ENCODE measurements at regions not wholly inside any gene's neighbourhood (a gene's known extent, or its start where the extent isn't known, plus 50 kb on each side); places are given as distances from the start of the nearest gene placed in this dataset.
"Not testable (repeated sequence)": the region's sequence is repeated elsewhere in the genome, so short reads cannot be mapped to it uniquely, and the experiment has no call there.

GRCh38 chr2:210861038-210861665 is 304.8 kb downstream of the CPS1 start:
- DNase-seq, result no peak

DNA sequence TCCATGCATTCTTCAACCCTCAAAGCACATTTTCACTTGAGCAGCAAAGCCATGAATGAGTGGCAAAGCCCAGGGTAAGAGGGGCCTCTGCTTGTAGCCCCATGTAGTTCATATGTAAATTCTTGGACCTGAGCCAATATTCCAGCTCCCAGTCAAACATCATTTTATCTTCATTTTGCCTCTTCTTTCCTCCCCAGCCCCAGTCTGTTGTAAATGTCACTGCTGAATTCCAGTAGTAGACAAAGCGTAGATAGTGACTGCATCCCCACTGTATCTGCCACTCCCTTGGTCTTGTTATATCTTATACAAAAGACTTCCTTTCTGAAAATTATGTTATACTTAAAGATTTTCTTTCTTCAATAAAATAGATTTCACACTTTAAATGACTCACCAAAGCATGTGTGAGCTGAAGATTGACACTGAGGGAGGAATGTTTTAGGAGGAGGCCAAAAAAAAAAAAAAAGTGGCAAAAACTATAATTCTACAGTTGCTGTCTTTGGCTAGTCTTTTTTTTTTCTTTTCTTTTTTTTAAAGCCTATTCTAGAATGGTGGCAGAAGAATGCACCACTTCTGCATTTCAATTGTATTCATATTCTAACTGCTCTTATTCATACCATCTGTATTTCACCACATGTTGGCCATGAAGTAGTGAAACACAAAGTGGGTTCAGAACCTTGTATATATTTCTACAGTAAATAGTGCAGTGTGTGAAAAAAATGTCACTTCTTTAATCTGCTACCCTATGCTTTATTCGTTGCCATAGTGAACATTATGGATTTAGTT is 306.1 kb downstream of the CPS1 start:
- no peak for DNase-seq

GRCh38 chr2:210863283-210863682 is 306.9 kb downstream of the CPS1 start:
- no peak for DNase-seq

- DNase-seq, result not testable (repeated sequence)
Observed at GRCh38 chr2:210871566-210871965, 315.2 kb downstream of the CPS1 start.

GRCh38 chr2:210873631-210874030 is 317.2 kb downstream of the CPS1 start:
- no peak for DNase-seq

DNA sequence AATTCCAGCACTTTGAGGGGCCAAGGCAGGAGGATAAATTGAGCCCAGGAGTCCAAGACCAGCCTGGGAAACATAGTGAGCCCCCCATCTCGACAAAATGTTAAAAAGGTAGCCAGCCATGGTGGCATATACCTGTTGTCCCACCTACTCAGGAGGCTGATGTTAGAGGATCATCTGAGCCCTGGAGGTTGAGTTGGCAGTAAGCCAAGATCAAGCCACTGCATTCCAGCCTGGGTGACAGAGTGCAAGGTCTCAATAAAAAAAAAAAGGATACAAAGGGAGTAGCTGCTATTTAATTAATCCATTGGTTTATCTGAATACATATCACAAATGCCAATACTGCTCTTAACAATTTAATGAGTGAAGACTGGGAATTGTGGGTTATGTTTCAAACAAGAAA is 327.8 kb downstream of the CPS1 start:
- DNase-seq, result no peak

DNA sequence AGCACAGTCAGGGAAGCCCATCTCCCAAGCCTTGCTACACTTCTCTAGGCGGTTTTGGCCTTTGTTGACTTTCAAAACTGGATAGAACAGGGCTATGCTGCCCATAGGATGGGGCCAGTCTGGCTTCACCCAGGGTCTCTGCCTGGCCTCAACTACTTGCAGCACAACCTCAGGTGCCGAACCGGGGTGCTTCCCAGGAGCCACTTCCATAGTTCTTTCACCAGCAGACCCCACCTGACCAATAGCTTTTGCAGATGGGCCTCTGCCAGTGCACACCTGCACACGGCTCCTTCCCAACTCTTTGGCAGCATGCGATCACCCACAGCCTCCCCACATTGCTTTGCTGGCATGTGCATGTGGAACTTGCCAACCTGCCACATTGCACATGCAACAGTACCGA is 331.6 kb downstream of the CPS1 start:
- DNase-seq, result no peak

GRCh38 chr2:210895132-210895531 is 338.7 kb downstream of the CPS1 start:
- DNase-seq, result no peak

DNA sequence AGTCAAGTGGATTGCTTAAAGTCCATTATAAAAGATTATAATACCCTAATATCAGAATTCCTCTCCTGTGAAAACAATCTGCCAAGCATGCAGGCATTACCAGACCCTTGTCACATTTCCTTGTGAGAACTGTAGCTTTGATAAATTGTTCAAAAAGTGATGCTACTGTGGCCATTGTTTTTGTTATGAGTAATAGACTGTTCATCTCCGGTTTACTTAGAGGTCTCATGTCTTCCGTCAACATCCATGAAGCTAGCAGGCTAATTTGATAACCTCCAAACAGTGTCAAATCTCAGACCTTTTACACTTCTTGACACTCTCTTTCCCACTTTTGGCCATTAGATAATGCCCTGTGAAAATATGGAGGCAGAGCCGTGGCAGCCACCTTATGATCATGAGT is 342.7 kb downstream of the CPS1 start:
- DNase-seq, result no peak

DNA sequence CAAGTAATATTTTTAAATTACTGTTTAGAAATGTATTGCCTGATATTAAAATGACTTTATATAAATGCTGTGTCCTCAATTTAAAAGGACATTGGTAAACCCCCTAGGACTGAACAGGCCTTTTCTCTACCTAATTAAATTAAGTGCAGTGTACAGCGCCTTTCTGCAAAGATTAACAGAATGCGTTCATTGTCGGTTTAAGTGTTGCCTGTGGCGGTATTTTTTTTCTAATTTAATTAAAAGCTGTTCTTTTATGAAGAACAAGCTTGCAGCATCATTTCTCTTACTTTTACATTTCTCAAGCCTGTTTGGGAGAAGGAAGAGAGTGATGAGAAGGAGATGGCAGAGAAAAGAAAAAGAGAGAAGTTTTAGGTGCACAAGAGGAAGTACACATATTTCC is 344.9 kb downstream of the CPS1 start:
- no peak for DNase-seq

DNA sequence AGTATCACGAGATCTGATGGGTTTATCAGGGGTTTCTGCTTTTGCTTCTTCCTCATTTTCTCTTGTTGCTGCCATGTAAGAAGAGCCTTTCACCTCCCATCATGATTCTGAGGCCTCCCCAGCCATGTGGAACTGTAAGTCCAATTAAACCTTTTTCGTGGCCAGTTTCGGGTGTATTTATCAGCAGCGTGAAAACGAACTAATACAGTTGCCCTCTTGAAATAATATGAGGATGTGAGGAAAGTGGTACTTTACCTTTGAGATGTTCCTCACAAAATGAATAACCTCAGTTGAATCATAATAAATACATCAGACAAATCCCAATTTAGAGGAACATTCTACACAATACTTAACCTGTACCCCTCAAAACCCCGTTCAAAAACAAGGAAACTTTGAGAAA is 356.4 kb downstream of the CPS1 start:
- DNase-seq, result no peak

- no peak for DNase-seq
Observed at GRCh38 chr2:210913461-210913860, 357.1 kb downstream of the CPS1 start.

DNA sequence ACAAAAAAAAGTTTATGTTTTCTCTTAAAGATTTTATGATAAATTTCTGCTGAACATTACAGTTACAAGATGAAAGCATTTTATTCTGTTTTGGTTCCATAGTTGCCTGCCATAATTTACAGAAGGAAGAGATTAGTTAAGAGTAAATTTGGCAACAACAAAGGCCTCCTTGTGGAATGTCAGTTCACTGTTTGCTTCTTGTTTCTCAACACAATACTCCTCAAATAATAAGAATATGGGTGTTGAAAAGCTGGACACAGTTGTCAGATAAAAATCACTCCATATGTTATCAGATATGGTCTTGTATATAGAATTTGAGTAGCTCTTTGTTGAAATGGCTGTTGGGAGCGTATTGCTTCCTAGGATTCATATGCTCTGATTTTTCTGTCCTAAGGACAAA is 359.5 kb downstream of the CPS1 start:
- DNase-seq, result no peak

GRCh38 chr2:210917465-210917864 is 361.1 kb downstream of the CPS1 start:
- no peak for DNase-seq

DNA sequence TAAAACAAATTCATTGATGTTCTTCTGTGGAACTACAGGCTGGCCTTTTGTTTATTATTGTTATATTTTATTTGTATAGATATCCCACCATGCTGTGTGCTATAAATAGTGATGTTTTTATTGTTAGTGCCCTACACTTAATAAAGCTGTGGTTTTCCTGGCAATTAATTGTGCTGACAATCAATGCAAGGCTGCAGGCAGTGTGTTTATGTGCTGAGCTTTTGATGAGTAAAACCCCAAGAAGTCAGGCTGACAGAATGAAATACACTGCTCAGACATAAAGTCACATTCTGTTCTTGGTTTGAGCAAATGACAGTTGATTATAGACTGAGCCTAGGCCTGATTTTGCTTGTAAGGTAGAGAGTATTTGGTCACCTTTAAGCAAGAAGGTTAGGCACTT is 362.7 kb downstream of the CPS1 start:
- no peak for DNase-seq

- no peak for DNase-seq
Observed at GRCh38 chr2:210922419-210922818, 366.0 kb downstream of the CPS1 start.

GRCh38 chr2:210928714-210929113 is 372.3 kb downstream of the CPS1 start:
- no peak for DNase-seq

DNA sequence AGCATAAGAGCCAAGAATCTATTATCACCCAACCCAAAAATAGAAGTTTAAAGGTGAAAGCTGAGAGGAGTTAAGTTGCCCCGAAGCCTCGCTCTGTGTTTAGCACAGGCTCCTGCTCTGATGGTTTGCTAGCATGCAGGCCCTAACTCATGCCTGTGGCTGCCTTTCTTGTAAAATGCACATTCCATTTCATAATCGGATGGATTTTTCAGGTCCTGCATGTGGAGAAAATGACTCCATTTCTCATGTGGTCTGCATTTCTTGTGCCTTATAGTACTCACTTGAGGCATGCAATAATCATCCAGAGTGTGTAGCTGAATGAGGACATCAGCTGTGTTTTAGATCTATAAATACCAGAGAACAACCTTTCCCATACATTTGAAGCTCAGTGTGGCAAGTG is 381.8 kb downstream of the CPS1 start:
- no peak for DNase-seq

DNA sequence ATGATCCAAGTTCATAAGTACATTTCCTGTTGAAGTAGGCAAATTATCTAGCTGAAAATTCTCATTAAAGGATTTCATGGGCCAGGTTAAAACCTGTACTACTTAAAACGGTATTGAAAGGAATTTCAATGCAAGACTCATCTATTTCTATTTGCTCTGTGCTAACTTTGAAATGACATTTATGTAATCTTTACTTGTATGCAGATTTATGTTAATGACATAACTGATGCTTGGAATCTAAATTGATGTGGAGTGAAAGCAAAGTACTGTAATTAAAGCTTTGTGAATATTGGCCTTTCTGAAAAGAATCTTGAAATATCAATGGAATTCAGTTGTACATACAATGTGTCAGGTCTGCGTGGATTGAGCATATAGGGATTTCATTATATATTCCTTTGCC is 390.0 kb downstream of the CPS1 start:
- DNase-seq, result no peak

DNA sequence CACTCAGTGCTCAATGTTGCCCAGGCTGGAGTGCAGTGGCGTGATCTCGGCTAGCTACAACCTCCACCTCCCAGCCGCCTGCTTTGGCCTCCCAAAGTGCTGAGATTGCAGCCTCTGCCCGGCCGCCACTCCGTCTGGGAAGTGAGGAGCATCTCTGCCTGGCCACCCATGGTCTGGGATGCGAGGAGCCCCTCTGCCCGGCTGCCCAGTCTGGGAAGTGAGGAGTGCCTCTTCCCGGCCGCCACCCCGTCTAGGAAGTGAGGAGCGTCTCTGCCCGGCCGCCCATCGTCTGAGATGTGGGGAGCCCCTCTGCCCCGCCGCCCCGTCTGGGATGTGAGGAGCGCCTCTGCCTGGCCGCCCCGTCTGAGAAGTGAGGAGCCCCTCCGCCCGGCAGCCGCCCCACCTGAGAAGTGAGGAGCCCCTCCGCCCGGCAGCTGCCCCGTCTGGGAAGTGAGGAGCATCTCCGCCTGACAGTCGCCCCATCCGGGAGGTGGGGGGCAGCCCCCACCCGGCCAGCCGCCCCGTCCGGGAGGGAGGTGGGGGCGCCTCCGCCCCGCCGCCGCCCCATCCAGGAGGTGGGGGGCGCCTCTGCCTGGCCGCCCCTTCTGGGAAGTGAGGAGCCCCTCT is 394.1 kb downstream of the CPS1 start:
- DNase-seq, result not testable (repeated sequence)

DNA sequence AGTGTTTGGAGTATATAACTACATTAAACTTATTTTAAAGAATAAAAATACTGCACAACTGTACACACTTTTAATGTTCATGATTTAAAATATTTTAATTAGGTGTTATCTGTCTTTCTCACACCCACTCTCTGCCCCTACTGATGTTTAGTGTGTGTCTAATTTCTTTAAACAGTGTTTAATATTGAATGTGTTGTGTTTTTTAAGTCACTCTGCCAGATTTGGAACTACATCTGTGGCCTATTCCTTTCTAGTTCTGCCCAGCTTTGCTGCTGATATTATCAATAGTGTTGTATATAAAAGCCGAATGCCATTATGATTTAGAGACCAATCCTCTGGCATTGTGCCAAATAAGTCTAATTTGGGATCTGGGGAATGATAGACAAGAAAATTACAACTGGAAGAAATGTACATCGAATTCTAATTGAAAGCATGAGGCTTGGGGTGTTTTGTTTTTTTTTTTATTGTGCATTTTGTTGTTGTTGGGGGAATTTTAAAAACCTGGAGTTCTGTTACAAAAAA is 398.0 kb downstream of the CPS1 start:
- no peak for DNase-seq

GRCh38 chr2:210955591-210955990 is 399.2 kb downstream of the CPS1 start:
- no peak for DNase-seq

DNA sequence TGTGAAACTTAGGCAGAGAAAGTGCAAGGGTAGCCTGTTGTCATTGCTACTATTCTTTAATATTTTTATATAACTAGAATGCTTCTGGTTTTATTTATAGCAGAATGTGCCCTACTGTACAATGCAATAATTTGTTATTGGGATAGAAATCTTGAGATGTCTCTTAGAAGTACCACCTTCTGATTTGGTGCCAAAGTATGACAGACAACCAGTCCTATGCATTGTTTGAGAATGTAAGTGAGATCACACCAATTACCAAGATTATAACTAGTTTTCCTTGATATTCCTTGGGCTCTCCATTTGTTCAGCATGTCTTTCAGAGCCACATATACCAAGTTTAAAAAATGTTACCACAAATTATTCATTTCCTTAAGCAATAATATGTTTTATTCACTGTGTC is 399.7 kb downstream of the CPS1 start:
- no peak for DNase-seq
